ENCODE measurements at regions not wholly inside any gene's neighbourhood (a gene's known extent, or its start where the extent isn't known, plus 50 kb on each side); places are given as distances from the start of the nearest gene placed in this dataset.

GRCh38 chr6:140559458-140559857 is 1185.0 kb upstream of the CITED2 start:
- TF ChIP-seq, protein P1, sequence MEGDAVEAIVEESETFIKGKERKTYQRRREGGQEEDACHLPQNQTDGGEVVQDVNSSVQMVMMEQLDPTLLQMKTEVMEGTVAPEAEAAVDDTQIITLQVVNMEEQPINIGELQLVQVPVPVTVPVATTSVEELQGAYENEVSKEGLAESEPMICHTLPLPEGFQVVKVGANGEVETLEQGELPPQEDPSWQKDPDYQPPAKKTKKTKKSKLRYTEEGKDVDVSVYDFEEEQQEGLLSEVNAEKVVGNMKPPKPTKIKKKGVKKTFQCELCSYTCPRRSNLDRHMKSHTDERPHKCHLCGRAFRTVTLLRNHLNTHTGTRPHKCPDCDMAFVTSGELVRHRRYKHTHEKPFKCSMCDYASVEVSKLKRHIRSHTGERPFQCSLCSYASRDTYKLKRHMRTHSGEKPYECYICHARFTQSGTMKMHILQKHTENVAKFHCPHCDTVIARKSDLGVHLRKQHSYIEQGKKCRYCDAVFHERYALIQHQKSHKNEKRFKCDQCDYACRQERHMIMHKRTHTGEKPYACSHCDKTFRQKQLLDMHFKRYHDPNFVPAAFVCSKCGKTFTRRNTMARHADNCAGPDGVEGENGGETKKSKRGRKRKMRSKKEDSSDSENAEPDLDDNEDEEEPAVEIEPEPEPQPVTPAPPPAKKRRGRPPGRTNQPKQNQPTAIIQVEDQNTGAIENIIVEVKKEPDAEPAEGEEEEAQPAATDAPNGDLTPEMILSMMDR (IDR thresholded peaks at IDR 0.05): no peak
- no peak for TF ChIP-seq ZFX (IDR thresholded peaks at IDR 0.05; ENCODE audit: borderline replicate concordance)
